HG03571 (cell line): ENCODE measurements at regions not wholly inside any gene's neighbourhood (a gene's known extent, or its start where the extent isn't known, plus 50 kb on each side); places are given as distances from the start of the nearest gene placed in this dataset.

ENCODE experiments used
- ATAC-seq: cut with Tn5 transposase; IDR thresholded peaks from one replicate; pipeline ENCODE4 v1.9.1; 2021; ENCODE audit not compliant: unreplicated experiment

DNA sequence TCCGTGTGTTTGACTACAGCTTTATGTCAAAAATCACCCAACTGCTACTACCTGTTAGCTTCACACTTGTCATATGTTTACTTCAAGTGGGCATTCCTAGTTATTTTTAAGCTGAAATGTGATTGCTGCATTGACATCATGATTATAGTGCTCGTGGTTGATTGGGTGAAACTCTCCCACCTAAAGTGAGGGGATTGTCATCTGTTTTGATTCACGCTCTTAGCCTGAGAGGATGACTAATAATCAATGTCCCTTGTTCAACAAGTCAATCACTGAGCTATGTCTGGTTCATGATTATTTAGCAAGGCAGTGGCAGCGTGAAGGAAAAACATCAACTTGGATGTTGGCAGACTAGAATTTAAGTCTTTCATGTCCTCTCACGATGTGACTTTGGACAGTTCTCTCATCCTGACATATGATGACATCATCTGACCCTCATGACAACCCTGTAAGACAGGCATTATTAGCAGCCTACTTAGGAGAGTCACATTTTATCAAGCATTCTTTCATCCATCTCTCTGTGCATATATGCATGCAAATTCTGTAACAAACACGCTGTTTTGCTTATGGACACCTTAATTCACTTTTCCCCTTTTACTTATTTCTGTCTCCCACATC is 352.6 kb upstream of the ZMIZ1 start:
- no peak for ATAC-seq

GRCh38 chr10:78717200-78717599 is 351.6 kb upstream of the ZMIZ1 start:
- ATAC-seq, result no peak

DNA sequence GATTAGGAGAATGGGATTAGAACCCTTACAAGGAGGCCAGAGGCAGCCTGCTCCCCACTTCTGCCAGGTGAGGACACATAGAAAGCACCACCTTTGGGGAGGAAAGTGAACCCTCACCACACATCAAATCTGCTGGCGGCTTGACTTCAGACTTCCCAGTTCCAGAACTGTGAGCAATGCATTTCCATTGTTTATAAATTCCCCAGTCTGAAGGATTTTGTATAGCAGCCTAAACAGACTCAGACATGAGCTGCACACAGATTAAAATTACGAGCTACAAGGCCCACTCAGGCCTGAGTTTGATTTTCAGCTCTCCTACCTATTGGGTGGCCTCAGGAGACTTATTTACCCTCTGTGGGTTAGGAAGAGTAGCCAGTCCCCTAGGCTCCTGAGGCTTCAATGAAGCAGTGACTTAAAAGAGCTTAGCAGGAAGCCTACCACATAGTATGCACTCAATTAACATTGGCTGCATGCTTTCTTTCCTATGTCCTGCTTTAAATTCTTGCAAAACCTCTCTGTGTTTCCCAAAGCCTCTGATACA is 350.7 kb upstream of the ZMIZ1 start:
- ATAC-seq, result no peak

GRCh38 chr10:78719276-78719675 is 349.5 kb upstream of the ZMIZ1 start:
- no peak for ATAC-seq

GRCh38 chr10:78720091-78720490 is 348.7 kb upstream of the ZMIZ1 start:
- no peak for ATAC-seq

GRCh38 chr10:78721231-78721630 is 347.5 kb upstream of the ZMIZ1 start:
- ATAC-seq, result no peak

GRCh38 chr10:78724846-78725245 is 343.9 kb upstream of the ZMIZ1 start:
- no peak for ATAC-seq

GRCh38 chr10:78726171-78726570 is 342.6 kb upstream of the ZMIZ1 start:
- ATAC-seq, result no peak

- ATAC-seq, result no peak
These were observed 341.5 kb upstream of the ZMIZ1 start for GRCh38 chr10:78727251-78727650.

GRCh38 chr10:78727728-78728127 is 341.0 kb upstream of the ZMIZ1 start:
- no peak for ATAC-seq

DNA sequence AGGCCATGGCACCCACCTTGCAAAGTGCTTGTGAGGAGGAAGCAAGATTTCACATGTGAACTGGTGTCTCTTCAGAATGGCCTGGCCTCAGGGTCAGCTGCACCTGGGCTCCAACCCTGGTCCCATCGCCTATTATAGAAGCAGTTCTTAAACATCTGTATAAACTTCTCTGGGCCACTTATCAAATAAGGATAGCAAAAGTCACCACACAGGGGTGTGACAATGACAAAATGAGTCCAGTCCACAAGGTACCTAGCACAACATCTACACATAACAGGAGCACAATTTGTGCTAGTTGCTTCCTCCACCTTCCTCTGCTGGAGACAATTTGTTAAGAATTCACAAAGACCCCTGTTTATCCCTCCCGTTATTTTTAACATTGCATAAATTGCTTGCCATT is 340.6 kb upstream of the ZMIZ1 start:
- ATAC-seq, result no peak

- no peak for ATAC-seq
These were observed 339.4 kb upstream of the ZMIZ1 start for GRCh38 chr10:78729366-78729765.

GRCh38 chr10:78729800-78730199 is 339.0 kb upstream of the ZMIZ1 start:
- ATAC-seq, result no peak

DNA sequence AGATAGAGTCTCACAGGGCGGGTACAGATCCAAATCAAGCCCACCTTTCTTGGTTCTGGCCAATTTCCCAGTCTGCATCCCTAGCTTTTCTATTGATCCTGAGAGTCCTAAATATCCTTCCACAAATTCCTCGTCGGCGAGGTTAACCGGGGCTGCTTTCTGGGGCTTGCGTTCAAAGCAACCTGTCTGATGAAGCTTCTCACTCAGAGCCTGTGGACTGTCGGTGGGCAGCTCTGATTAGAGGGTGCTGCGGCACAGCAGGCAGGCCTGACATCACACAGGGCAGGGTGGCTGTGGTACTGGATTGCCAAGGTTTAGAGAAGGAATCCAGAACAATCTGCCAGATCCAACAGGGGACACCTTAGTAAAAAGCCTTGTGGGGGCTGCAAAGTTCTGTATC is 338.0 kb upstream of the ZMIZ1 start:
- no peak for ATAC-seq

DNA sequence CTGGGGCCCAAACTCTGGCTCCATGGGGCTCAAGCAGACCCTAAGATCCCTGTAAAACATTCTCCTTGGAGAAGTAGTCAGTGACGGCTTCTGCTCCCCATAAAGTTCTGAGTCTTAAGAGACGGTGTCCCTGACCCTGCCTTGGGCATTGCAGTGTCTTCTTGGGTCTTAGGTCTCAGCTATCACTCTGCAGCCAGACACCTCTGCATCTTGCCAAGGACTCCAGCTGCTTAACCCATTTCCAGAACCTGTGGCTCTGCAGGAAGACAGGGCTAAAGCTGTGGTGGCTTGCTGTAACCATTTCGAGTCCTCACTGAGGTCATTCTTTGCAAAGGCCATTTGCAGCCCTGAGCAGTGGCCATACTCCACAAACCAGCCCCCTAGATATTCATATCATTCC is 337.1 kb upstream of the ZMIZ1 start:
- no peak for ATAC-seq

- no peak for ATAC-seq
These were observed 336.4 kb upstream of the ZMIZ1 start for GRCh38 chr10:78732381-78732780.

GRCh38 chr10:78736926-78737630 is 331.7 kb upstream of the ZMIZ1 start:
- no peak for ATAC-seq

GRCh38 chr10:78737883-78738856 is 330.6 kb upstream of the ZMIZ1 start:
- ATAC-seq, result no peak

DNA sequence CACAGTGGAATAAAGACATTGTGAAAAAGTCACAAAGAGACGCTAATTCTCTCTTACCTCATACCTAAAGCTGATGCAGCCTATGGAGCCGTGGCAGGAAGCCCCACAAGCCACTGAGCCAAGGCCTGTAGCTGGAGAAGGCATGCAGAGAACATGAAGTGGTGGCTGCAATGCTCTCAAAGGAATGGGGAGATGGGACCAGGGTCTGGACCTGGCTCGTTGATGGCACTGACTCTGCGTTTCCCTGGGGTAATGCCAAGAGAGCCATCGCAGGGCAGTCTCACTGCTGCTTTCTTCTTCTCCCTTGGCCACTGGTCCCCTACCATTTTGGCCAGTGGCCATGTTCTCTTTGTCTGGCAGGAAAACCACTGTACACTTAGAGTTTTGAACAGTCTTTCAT is 329.9 kb upstream of the ZMIZ1 start:
- ATAC-seq, result no peak

DNA sequence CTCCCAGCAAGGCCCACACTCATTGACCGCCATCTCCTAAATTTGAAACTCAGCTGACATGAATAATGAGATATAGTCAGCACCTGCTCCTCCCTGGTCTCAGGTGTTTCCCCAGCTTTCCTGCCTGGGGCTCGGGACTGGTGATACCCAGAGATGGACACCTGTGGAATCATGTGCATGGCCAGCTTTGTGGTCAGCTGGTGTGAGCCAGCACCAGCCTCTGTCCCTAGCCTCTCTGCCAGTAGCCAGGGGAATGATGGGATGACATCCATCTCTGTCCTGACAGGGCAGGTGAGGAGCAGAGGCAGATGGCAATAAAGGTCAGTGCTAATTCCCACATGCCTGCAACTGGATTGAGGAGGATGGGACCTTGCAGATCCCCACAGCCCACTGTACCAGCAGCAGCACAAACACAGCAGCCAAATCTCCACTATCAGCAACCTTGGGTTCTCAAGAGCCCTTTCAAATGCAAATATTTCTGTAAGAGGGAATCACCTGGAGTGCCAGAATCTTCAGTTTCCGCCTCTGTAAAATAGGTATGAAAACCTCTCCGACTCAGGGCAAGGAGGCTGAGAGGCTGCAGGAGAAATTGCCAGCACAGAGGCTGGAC is 329.2 kb upstream of the ZMIZ1 start:
- ATAC-seq, result no peak
